CD4-positive, alpha-beta T cell treated with Interleukin-6 at 100 ng/mL for 8 hours (primary cell): ENCODE measurements at regions not wholly inside any gene's neighbourhood (a gene's known extent, or its start where the extent isn't known, plus 50 kb on each side); places are given as distances from the start of the nearest gene placed in this dataset.
A peak's percentile ranks its signal among the peaks of the same experiment; 100 is the strongest.

Experiments used
- DNase-seq: peaks from one replicate; pipeline ENCODE4 v3.0.0-alpha.2; 2020; ENCODE audit warnings: mixed read lengths, low spot score

- DNase-seq = no peak
These were observed 109.4 kb upstream of the ATP11B start for GRCh38 chr3:182683858-182684257.

- no peak for DNase-seq
These were observed 107.0 kb upstream of the ATP11B start for GRCh38 chr3:182686033-182686886.

GRCh38 chr3:182690172-182690571 lies 103.1 kb upstream of the ATP11B start:
- DNase-seq = no peak

- DNase-seq = no peak
These were observed 101.3 kb upstream of the ATP11B start for GRCh38 chr3:182692021-182692420.

- no peak for DNase-seq
These were observed 100.6 kb upstream of the ATP11B start for GRCh38 chr3:182692695-182693094.

GRCh38 chr3:182693723-182694122 lies 99.6 kb upstream of the ATP11B start:
- no peak for DNase-seq

GRCh38 chr3:182696916-182697315 lies 96.4 kb upstream of the ATP11B start:
- no peak for DNase-seq

GRCh38 chr3:182697345-182697919 lies 95.9 kb upstream of the ATP11B start:
- DNase-seq = no peak

GRCh38 chr3:182698078-182698477 lies 95.2 kb upstream of the ATP11B start:
- no peak for DNase-seq

- no peak for DNase-seq
These were observed 93.6 kb upstream of the ATP11B start for GRCh38 chr3:182699550-182700170.

GRCh38 chr3:182702216-182702615 lies 91.1 kb upstream of the ATP11B start:
- DNase-seq = no peak

- no peak for DNase-seq
These were observed 90.1 kb upstream of the ATP11B start for GRCh38 chr3:182703233-182703632.

- DNase-seq = no peak
These were observed 88.4 kb upstream of the ATP11B start for GRCh38 chr3:182704926-182705325.

- no peak for DNase-seq
These were observed 84.5 kb upstream of the ATP11B start for GRCh38 chr3:182708810-182709209.

GRCh38 chr3:182709306-182709705 lies 84.0 kb upstream of the ATP11B start:
- no peak for DNase-seq

GRCh38 chr3:182710557-182711157 lies 82.6 kb upstream of the ATP11B start:
- peak; percentile 8 for DNase-seq

GRCh38 chr3:182711261-182711683 lies 82.0 kb upstream of the ATP11B start:
- no peak for DNase-seq

- no peak for DNase-seq
These were observed 81.5 kb upstream of the ATP11B start for GRCh38 chr3:182711853-182712252.

GRCh38 chr3:182713111-182713510 lies 80.2 kb upstream of the ATP11B start:
- DNase-seq = no peak

- DNase-seq = peak; percentile 33
These were observed 79.4 kb upstream of the ATP11B start for GRCh38 chr3:182713743-182714517.

GRCh38 chr3:182715006-182715405 lies 78.3 kb upstream of the ATP11B start:
- DNase-seq = no peak

GRCh38 chr3:182716114-182716688 lies 77.1 kb upstream of the ATP11B start:
- no peak for DNase-seq
